OCI-LY7 (cell line): ENCODE measurements at regions not wholly inside any gene's neighbourhood (a gene's known extent, or its start where the extent isn't known, plus 50 kb on each side); places are given as distances from the start of the nearest gene placed in this dataset.

Experiments
- BruUV-seq: library from RNA; stranded (reverse); fragments of 400-500 nt; replicated peaks from 2 replicates; lab custom pipeline; 2021; lab: Mats Ljungman, UMichigan
- CTCF ChIA-PET: fragments of 300-600 bp; sonication (Branson Sonifier 250); formaldehyde crosslinking; loops from one replicate; lab custom pipeline; 2022; ENCODE audit warnings: antibody characterized with exemption; ENCODE audit not compliant: unreplicated experiment; lab: Charles Lee
- POLR2A ChIA-PET: fragments of 300-600 bp; sonication (Branson Sonifier 250); formaldehyde crosslinking; loops from one replicate; lab custom pipeline; 2022; ENCODE audit warnings: antibody characterized with exemption; lab: Charles Lee
- DNase-seq: peaks from one replicate; pipeline ENCODE4 v3.0.0-alpha.2; 2015; ENCODE audit warnings: low spot score
- H2AFZ ChIP-seq: fragments of 200-600 bp; sonication (generic), shearing (Covaris generic); 2 replicates; pipeline ENCODE4 v1.6.1; 2014; ENCODE audit warnings: mild to moderate bottlenecking, antibody characterized with exemption, low read length, moderate library complexity
- H3K27ac ChIP-seq: fragments of 200-600 bp; sonication (generic); 2 replicates; pipeline ENCODE4 v1.5.1; 2014; ENCODE audit warnings: mixed run types, low read depth, mild to moderate bottlenecking, moderate library complexity, low read length, inconsistent platforms; ENCODE audit not compliant: poor library complexity, severe bottlenecking
- H3K36me3 ChIP-seq: fragments of 200-600 bp; sonication (generic); 2 replicates; pipeline ENCODE4 v1.6.1; 2014; ENCODE audit warnings: mild to moderate bottlenecking, antibody characterized with exemption, low read length, moderate library complexity, mixed read lengths; ENCODE audit not compliant: insufficient read depth
- H3K4me1 ChIP-seq: fragments of 200-600 bp; sonication (generic); 2 replicates; pipeline ENCODE4 v1.5.1; 2014; ENCODE audit warnings: mild to moderate bottlenecking, low read length; ENCODE audit not compliant: insufficient read depth, poor library complexity, severe bottlenecking
- H3K4me2 ChIP-seq: fragments of 200-600 bp; sonication (generic); 2 replicates; pipeline ENCODE4 v1.6.1; 2014; ENCODE audit warnings: mild to moderate bottlenecking, low read length
- H3K4me3 ChIP-seq: fragments of 200-600 bp; sonication (generic); 2 replicates; pipeline ENCODE4 v1.5.1; 2014; ENCODE audit warnings: mild to moderate bottlenecking, low read depth, low read length; ENCODE audit not compliant: poor library complexity, severe bottlenecking
- H3K79me2 ChIP-seq: fragments of 200-600 bp; sonication (generic); 2 replicates; pipeline ENCODE4 v1.6.1; 2016; ENCODE audit warnings: low read depth, mild to moderate bottlenecking, low read length, moderate library complexity, mixed read lengths; ENCODE audit not compliant: insufficient read depth
- H3K9me2 ChIP-seq: fragments of 200-600 bp; sonication (generic); 2 replicates; pipeline ENCODE4 v1.6.1; 2016; ENCODE audit warnings: mild to moderate bottlenecking, low read length, mixed read lengths; ENCODE audit not compliant: insufficient read depth
- H3K9me3 ChIP-seq: fragments of 200-600 bp; sonication (generic); 2 replicates; pipeline ENCODE4 v1.6.1; 2014; ENCODE audit warnings: mild to moderate bottlenecking, mixed run types, low read length, mixed read lengths
- H4K20me1 ChIP-seq: fragments of 200-600 bp; sonication (generic); 2 replicates; pipeline ENCODE4 v1.6.1; 2014; ENCODE audit warnings: mild to moderate bottlenecking, antibody characterized with exemption, low read length, moderate library complexity, mixed read lengths; ENCODE audit not compliant: insufficient read depth
- EZH2phosphoT487 ChIP-seq: fragments of 200-600 bp; sonication (generic); IDR thresholded peaks from 2 replicates; pipeline ENCODE4 v1.6.1; 2018; ENCODE audit warnings: low read depth, borderline replicate concordance, mild to moderate bottlenecking, mixed run types, antibody characterized with exemption, low read length, moderate library complexity, mixed read lengths
- intact Hi-C: fragments of 100-400 bp; cut with micrococcal nuclease; formaldehyde crosslinking; loops from one replicate; pipeline ENCODE4 v1.10.0; 2022; ENCODE audit not compliant: unreplicated experiment
- TF ChIP-seq, protein P1 (sequence below): fragments of 200-600 bp; sonication (generic); conservative IDR thresholded peaks from 2 replicates; pipeline ENCODE4 v1.5.1; 2014; ENCODE audit warnings: mild to moderate bottlenecking, antibody characterized with exemption, low read length, moderate library complexity, mixed read lengths

DNA sequence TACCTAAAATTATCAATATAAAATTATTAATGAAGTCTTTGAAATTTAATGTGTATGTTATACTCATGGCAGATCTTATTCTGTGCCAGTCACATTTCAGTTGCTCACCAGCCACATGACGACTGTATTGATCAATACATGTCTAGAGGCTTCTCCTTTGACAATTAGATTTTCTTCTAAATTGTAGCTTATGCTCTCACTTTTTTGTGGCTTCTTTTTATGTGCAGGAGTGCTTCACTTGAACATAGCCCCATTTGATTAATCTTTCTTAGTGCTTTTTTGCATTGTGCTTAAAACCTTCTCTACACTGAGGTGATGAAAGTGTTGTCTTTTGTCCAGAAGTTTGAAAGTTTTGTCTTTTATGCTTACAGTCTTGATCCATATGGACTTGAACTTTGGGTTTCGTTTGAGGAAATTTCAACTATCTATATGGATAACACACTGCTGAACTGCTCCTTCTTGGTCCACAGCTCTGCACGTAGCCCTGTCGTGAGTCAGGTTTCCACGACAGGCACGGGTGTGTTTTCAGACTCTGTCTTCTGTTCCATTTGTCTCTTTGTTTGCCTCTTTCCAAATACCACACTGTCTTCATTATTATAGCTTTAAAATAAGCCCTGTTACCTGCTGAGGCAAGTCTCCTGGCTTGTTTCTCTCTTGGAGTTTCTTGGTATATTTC, 393.9 kb upstream of the CFAP20DC start:
- ChIA-PET CTCF (no interaction called here), POLR2A (interaction anchor here (0.5 to 1.6 kb wide), 5 partner anchors 10 to 1959 kb away, joined by 3 read pairs; no protein-coding TSS in a partner anchor)
- Histone ChIP-seq H2AFZ (no peak overlapping the region), H3K9me2 (no peaks in the 10 kb centered on the region), H3K36me3 (no peaks in the 10 kb centered on the region), H3K4me2 (no peak overlapping the region), H4K20me1 (no peaks in the 10 kb centered on the region), H3K4me1 (no peaks in the 10 kb centered on the region), H3K4me3 (no peak overlapping the region), H3K9me3 (peaks cover 3% of the 10 kb centered on the region; the same call in 1 of the 2 replicates), H3K27ac (no peak overlapping the region), H3K79me2 (no peaks in the 10 kb centered on the region)
- DNase-seq = no peak
- TF ChIP-seq EZH2phosphoT487 = no peak
- TF ChIP-seq, protein P1, sequence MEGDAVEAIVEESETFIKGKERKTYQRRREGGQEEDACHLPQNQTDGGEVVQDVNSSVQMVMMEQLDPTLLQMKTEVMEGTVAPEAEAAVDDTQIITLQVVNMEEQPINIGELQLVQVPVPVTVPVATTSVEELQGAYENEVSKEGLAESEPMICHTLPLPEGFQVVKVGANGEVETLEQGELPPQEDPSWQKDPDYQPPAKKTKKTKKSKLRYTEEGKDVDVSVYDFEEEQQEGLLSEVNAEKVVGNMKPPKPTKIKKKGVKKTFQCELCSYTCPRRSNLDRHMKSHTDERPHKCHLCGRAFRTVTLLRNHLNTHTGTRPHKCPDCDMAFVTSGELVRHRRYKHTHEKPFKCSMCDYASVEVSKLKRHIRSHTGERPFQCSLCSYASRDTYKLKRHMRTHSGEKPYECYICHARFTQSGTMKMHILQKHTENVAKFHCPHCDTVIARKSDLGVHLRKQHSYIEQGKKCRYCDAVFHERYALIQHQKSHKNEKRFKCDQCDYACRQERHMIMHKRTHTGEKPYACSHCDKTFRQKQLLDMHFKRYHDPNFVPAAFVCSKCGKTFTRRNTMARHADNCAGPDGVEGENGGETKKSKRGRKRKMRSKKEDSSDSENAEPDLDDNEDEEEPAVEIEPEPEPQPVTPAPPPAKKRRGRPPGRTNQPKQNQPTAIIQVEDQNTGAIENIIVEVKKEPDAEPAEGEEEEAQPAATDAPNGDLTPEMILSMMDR = no peak
- intact Hi-C loops = no loop called here
- BruUV-seq = no TSS peak

- POLR2A ChIA-PET = no interaction called here
- CTCF ChIA-PET = no interaction called here
- no peak for TF ChIP-seq EZH2phosphoT487
- TF ChIP-seq, protein P1 = no peak
- no peaks in the 10 kb centered on the region for H3K4me1 ChIP-seq
- no peaks in the 10 kb centered on the region for H4K20me1 ChIP-seq
- H3K9me2 ChIP-seq = no peaks in the 10 kb centered on the region
- no peaks in the 10 kb centered on the region for H3K9me3 ChIP-seq
- no TSS peak for BruUV-seq
- intact Hi-C loops = no loop called here
- no peaks in the 10 kb centered on the region for H3K79me2 ChIP-seq
- H3K4me3 ChIP-seq = no peak overlapping the region
- no peak overlapping the region for H3K4me2 ChIP-seq
- no peak overlapping the region for H3K27ac ChIP-seq
- no peaks in the 10 kb centered on the region for H3K36me3 ChIP-seq
- DNase-seq = no peak
- no peak overlapping the region for H2AFZ ChIP-seq
Observed at GRCh38 chr3:59442046-59442445, 392.2 kb upstream of the CFAP20DC start.
